GM21717 (cell line): ENCODE measurements at regions not wholly inside any gene's neighbourhood (a gene's known extent, or its start where the extent isn't known, plus 50 kb on each side); places are given as distances from the start of the nearest gene placed in this dataset.

ENCODE experiments used
- ATAC-seq: cut with Tn5 transposase; IDR thresholded peaks from one replicate; pipeline ENCODE4 v1.9.1; 2021; ENCODE audit warnings: mild to moderate bottlenecking, moderate library complexity; ENCODE audit not compliant: unreplicated experiment

GRCh38 chr20:11785885-11786507 lies 131.7 kb upstream of the BTBD3 start:
- no peak for ATAC-seq

GRCh38 chr20:11790046-11790445 lies 127.6 kb upstream of the BTBD3 start:
- ATAC-seq: no peak

GRCh38 chr20:11791316-11791715 lies 126.4 kb upstream of the BTBD3 start:
- no peak for ATAC-seq

GRCh38 chr20:11791835-11792567 lies 125.7 kb upstream of the BTBD3 start:
- no peak for ATAC-seq

- no peak for ATAC-seq
Observed at GRCh38 chr20:11792568-11792953, 125.1 kb upstream of the BTBD3 start.

- ATAC-seq: no peak
Observed at GRCh38 chr20:11794525-11794924, 123.2 kb upstream of the BTBD3 start.

- no peak for ATAC-seq
Observed at GRCh38 chr20:11795071-11795615, 122.5 kb upstream of the BTBD3 start.

GRCh38 chr20:11796026-11796425 lies 121.7 kb upstream of the BTBD3 start:
- ATAC-seq: no peak

GRCh38 chr20:11797156-11797555 lies 120.5 kb upstream of the BTBD3 start:
- no peak for ATAC-seq

- no peak for ATAC-seq
Observed at GRCh38 chr20:11799281-11799684, 118.4 kb upstream of the BTBD3 start.

- ATAC-seq: no peak
Observed at GRCh38 chr20:11807054-11808048, 110.3 kb upstream of the BTBD3 start.

- no peak for ATAC-seq
Observed at GRCh38 chr20:11808841-11809240, 108.9 kb upstream of the BTBD3 start.

- no peak for ATAC-seq
Observed at GRCh38 chr20:11810311-11811083, 107.2 kb upstream of the BTBD3 start.

GRCh38 chr20:11813106-11813890 lies 104.4 kb upstream of the BTBD3 start:
- no peak for ATAC-seq

GRCh38 chr20:11814267-11814666 lies 103.4 kb upstream of the BTBD3 start:
- no peak for ATAC-seq

GRCh38 chr20:11820838-11821237 lies 96.9 kb upstream of the BTBD3 start:
- no peak for ATAC-seq

GRCh38 chr20:11822540-11822794 lies 95.2 kb upstream of the BTBD3 start:
- ATAC-seq: no peak

- ATAC-seq: no peak
Observed at GRCh38 chr20:11826334-11826733, 91.4 kb upstream of the BTBD3 start.

GRCh38 chr20:11832397-11832796 lies 85.3 kb upstream of the BTBD3 start:
- ATAC-seq: no peak

- no peak for ATAC-seq
Observed at GRCh38 chr20:11832851-11833250, 84.8 kb upstream of the BTBD3 start.
